HepG2 (cell line): ENCODE measurements at regions not wholly inside any gene's neighbourhood (a gene's known extent, or its start where the extent isn't known, plus 50 kb on each side); places are given as distances from the start of the nearest gene placed in this dataset.

Experiments
- CTCF ChIP-seq: sonication (generic); formaldehyde crosslinking; IDR thresholded peaks from 2 replicates; pipeline ENCODE4 v1.5.0; 2020; ENCODE audit warnings: mild to moderate bottlenecking, missing genetic modification reagents, moderate library complexity
- FOXP4 ChIP-seq: sonication (generic); formaldehyde crosslinking; IDR thresholded peaks from 2 replicates; pipeline ENCODE4 v1.4.0; 2020; ENCODE audit warnings: missing genetic modification reagents
- HNRNPLL ChIP-seq: fragments of 200-400 bp; formaldehyde crosslinking; IDR thresholded peaks from 2 replicates; pipeline ENCODE4 v1.6.1; 2017; ENCODE audit warnings: mild to moderate bottlenecking, low read depth, low read length; ENCODE audit not compliant: poor library complexity, severe bottlenecking
- KDM5B ChIP-seq: sonication (generic); formaldehyde crosslinking; IDR thresholded peaks from 2 replicates; pipeline ENCODE4 v1.4.0; 2020; ENCODE audit warnings: missing genetic modification reagents, mild to moderate bottlenecking, borderline replicate concordance
- PLRG1 ChIP-seq: fragments of 450-650 bp; conservative IDR thresholded peaks from 2 replicates; pipeline ENCODE4 v1.6.1; 2016
- SMAD9 ChIP-seq: sonication (generic); formaldehyde crosslinking; IDR thresholded peaks from 2 replicates; pipeline ENCODE4 v1.5.1; 2020; ENCODE audit warnings: mild to moderate bottlenecking, missing genetic modification reagents
- THAP9 ChIP-seq: sonication (generic); formaldehyde crosslinking; IDR thresholded peaks from 2 replicates; pipeline ENCODE4; 2020; ENCODE audit warnings: missing genetic modification reagents, mild to moderate bottlenecking, borderline replicate concordance
- XBP1 ChIP-seq: sonication (generic); formaldehyde crosslinking; IDR thresholded peaks from 2 replicates; pipeline ENCODE4 v1.5.0; 2020; ENCODE audit warnings: missing genetic modification reagents
- ZBED4 ChIP-seq: sonication (generic); formaldehyde crosslinking; IDR thresholded peaks from 2 replicates; pipeline ENCODE4 v1.4.0; 2020; ENCODE audit warnings: missing genetic modification reagents, borderline replicate concordance
- ZNF34 ChIP-seq: sonication (generic); formaldehyde crosslinking; IDR thresholded peaks from 2 replicates; pipeline ENCODE4 v1.4.0; 2020; ENCODE audit warnings: mild to moderate bottlenecking, missing genetic modification reagents, borderline replicate concordance
- ZNF350 ChIP-seq: sonication (generic); formaldehyde crosslinking; IDR thresholded peaks from 2 replicates; pipeline ENCODE4 v1.4.0; 2020; ENCODE audit warnings: mild to moderate bottlenecking, low read depth, missing genetic modification reagents, borderline replicate concordance
- ZNF557 ChIP-seq: sonication (generic); formaldehyde crosslinking; IDR thresholded peaks from 2 replicates; pipeline ENCODE4 v1.4.0; 2020; ENCODE audit warnings: missing genetic modification reagents
- ZNF770 ChIP-seq: sonication (generic); formaldehyde crosslinking; IDR thresholded peaks from 2 replicates; pipeline ENCODE4 v1.5.0; 2020; ENCODE audit warnings: mild to moderate bottlenecking, missing genetic modification reagents
- ZNF83 ChIP-seq: sonication (generic); formaldehyde crosslinking; IDR thresholded peaks from 2 replicates; pipeline ENCODE4 v1.4.0; 2020; ENCODE audit warnings: missing genetic modification reagents, mild to moderate bottlenecking, borderline replicate concordance

GRCh38 chr6:1055015-1055921 lies 256.6 kb upstream of the FOXQ1 start (continued):
- no peak for TF ChIP-seq ZBED4 (CRISPR knock-in tag)
- TF ChIP-seq ZNF34 (CRISPR knock-in tag): 0 out of 2 replicates have a peak, but pooled peaks have one; percentile 39
- no peak for TF ChIP-seq XBP1 (CRISPR knock-in tag)
- TF ChIP-seq HNRNPLL: no peak
- TF ChIP-seq KDM5B (CRISPR knock-in tag): peak; percentile 87; the same call in 1 of the 2 replicates
- 0 out of 2 replicates have a peak, but pooled peaks have one; percentile 33 for TF ChIP-seq ZNF770
- peak; percentile 56; the same call in 1 of the 2 replicates for TF ChIP-seq SMAD9 (CRISPR knock-in tag)
- no peak for TF ChIP-seq THAP9 (CRISPR knock-in tag)
- TF ChIP-seq FOXP4 (CRISPR knock-in tag): peak; percentile 98
- peak; percentile 76; the same call in 1 of the 2 replicates for TF ChIP-seq ZNF350
- TF ChIP-seq PLRG1: no peak
- no peak for TF ChIP-seq ZNF83 (CRISPR knock-in tag)
- TF ChIP-seq CTCF (CRISPR knock-in tag): no peak
- TF ChIP-seq ZNF557: no peak
